ENCODE measurements at regions not wholly inside any gene's neighbourhood (a gene's known extent, or its start where the extent isn't known, plus 50 kb on each side); places are given as distances from the start of the nearest gene placed in this dataset.

DNA sequence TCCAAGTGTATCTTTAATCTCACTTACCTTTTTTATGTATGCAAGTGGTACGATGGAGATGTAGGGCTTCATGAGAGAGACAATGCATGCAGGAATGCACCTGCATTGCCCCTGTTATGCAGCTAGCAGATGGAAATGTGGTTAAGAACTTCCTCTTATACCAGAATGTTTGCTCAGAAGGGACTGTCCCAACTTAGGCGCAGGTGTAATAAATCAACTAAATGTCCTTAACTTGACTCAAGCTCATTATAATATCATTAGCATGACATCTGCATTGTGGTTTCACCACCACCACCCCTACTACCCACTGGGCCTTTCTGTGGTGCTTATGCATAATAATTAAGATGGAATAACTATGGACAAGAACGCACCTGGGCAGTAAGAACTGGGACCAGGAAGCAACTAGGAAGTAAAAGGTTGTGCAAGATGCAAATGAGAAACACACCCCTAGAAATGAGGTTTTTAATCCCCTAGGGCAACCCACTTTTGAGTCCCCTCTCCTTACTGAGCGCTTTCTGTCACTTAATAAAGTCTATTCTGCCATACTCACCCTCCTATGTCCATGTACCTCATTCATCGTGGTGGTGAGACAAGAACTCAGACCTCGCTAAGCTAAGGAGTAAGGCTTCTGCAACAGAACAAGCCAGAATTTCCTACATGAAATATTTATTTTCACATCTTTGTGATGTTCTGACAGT is 1103.3 kb upstream of the B3GALT2 start:
- peak in 1 of 2 donors; percentile 9 for DNase-seq

DNA sequence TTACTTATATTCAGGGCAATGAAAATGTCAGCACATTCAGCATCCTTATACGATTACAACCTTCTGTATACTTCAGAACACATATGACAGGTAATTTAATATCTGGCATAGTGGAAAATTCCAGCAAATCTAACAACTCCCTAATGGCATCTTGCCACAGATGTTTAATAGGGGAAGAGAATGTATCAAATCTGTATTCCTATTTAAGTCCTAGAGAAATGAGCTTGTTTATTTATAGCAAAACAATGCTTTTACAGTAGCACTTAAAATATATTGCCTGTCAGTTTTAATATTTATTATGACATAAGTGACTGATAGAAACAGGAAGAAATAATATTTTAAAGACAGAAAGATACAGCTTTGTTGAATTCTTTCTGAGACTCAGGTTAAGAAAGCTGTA is 1101.8 kb upstream of the B3GALT2 start:
- no peak for DNase-seq

GRCh38 chr1:194281376-194281775 is 1095.0 kb upstream of the B3GALT2 start:
- no peak for DNase-seq

GRCh38 chr1:194280463-194280862 is 1094.0 kb upstream of the B3GALT2 start:
- no peak for DNase-seq

GRCh38 chr1:194279975-194280374 is 1093.6 kb upstream of the B3GALT2 start:
- DNase-seq = no peak

DNA sequence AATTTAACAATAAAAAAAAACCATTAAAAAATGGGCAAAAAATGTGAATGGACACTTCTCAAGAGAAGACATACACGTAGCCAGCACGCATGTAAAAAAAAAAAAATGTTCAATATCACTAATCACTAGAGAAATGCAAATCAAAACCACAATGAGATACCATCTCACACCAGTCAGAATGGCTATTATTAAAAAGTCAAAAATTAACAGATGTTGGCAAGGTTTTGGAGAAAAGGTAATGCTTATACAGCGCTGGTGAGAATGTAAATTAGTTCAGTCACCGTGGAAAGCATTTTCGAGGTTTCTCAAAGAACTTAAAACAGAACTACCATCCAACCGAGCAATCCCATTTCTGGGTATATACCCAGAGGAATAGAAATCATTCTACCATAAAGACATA is 1091.5 kb upstream of the B3GALT2 start:
- no peak for DNase-seq

DNA sequence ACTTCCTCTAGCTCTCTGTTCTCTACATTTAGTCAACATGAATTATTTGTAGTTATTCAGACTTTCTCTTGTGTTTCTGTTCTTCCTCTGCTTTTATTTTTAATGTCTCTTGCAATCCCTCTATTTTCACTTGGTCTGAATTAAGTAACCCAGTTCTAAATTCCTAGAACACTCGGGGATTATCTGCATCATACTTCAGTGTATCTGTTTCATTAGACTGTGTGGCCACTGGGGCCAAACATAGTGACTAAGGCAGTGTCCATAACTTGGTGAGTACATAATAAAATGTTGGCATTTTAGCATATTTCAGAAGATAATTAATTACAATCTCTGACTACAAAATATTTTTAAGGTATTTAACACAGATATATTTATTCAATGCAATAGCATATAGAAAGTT is 1087.2 kb upstream of the B3GALT2 start:
- DNase-seq = no peak

GRCh38 chr1:194268839-194269238 is 1082.4 kb upstream of the B3GALT2 start:
- no peak for DNase-seq

- DNase-seq = no peak
These were observed 1080.6 kb upstream of the B3GALT2 start for GRCh38 chr1:194267021-194267420.

- DNase-seq = no peak
These were observed 1069.6 kb upstream of the B3GALT2 start for GRCh38 chr1:194256010-194256409.

DNA sequence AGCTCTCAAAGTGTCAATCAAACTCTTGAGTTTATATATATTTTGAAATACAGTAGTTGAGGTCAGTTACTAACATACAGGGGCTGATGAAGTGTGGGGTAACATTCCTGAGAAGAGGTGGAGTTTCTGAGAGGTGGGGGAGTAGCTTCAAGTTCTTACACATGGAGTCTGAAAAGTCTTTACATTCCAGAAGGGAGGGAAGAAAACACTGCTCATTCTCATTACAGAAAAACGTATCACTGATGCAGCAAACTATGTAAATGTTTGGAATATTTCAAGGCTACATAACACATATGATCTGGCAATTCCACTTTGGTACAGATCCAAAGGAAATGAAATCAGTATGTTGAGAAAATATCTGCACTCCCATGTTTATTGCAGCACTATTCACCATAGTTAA is 1065.8 kb upstream of the B3GALT2 start:
- DNase-seq = no peak

DNA sequence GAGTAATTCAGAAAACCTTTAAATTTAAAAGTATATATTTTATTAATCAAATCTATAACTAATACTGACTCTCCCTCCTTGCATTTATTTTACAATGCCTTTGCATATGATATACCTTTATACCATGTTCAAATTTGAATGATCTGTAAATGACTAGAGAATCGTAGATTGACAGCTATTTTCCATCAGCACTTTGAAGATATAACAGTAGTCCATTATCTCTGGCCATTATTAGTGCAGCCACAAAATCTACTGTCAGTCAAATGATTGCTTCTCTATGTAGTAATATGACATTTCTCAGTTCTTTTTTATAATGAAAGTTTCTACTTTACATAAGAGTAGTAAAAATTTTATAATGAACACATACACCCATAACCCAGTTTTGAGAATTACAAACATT is 1054.8 kb upstream of the B3GALT2 start:
- no peak for DNase-seq

DNA sequence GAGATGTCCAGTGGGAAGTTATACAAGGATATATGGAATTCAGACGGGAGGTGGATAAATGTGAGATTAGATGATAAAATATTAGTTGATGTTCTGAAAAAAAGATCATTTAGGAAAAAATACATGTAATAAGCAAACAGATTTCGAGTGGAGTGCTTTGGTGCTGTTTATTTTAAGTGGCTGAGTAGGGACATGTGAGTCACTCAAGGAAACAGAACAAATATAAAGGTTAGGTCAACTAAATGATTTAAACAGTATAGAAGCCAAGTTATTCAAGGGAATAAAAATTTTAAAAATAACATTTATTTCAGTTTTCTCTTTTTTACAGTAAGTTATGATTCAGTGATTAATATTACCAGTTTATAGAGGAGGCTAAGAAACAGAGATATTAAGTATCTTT is 1046.7 kb upstream of the B3GALT2 start:
- DNase-seq = no peak

DNA sequence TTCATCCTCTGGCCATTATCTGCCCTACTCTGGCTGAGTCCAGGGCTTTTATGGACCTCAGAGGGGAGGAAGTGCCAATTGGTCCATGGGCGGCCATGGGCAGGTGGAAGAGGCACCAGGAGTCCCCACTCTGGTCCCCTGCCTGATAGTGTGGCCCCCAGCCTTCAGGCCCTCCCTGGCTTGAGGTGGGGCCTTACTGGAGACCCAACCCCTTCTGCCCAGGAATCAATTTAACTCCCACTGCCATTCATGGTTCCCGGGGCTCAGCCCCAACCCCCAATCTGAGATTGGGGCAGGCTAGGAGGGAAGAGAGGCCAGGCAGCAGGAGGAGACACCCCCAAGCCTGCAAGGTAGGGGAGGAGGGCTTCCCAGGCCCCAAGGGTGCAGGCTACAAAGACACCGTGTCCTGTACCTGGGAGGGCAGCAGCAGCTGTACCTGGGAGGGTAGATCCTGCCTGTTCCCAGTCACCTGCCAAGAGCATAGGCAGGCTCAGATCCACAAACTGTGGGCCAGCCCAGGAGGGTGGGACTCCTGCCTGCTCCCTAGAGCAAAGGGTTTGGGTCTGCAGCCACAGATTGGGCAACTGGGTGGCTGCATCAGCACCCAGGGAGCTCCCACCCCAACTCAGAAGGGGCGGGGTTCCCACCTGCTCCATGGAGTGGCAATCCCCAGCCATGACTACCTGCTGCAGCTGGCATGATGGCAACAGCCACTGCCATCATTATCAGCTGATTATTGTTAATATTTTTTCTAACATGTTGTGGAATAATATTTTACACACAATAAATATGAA is 1044.1 kb upstream of the B3GALT2 start:
- DNase-seq = no peak

DNA sequence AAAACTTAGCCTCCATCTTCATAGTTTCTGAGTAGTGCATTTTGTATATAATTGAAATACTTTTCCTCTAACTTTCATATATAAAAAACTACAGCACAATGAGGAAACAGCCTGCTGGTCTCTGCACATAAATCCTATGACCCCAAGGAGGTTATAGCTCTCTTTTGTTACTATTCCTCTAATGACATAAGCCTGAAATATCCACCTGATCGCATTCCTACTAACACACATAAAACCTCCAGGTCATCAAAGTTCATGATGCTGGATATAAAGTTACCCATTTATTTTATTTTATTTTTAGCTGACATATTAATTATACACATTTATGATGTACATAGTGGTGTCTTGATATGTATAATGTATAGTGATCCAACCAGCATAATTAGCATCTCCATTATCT is 1042.0 kb upstream of the B3GALT2 start:
- no peak for DNase-seq

DNA sequence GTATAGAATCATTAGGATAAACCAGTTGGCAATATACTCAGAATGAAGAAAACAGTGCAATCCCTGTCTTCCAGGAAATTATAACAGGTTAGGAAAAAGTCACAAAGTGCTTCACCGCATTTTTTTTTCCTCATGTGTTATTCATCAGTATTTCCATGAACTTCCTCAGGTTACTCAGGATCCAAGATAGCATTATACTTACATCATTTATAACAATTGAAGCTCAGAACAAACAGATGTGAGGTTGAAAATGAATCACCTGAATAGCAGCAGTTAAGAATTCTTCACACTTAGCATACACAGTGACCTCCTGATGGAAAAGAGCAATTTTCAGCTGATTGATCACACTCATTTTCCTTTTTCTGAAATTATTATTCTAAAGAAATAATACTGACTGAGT is 1040.7 kb upstream of the B3GALT2 start:
- no peak for DNase-seq

GRCh38 chr1:194225821-194226220 is 1039.4 kb upstream of the B3GALT2 start:
- DNase-seq = no peak

DNA sequence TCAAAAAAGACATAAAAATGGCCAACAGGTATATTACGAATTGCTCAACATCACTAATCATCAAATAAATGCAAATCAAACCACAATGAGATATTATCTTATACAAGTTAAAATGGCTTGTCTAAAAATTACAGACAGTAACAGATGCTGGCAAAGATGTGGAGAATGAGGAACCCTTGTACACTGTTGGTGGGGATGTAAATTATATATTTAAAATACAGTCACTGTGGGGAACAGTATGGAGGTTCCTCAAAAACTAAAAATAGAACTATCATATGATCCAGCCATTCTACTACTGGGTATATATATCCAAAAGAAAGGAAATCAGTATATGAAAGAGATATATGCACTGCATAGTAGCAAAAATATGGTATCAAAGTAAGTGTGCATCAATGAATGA is 1037.2 kb upstream of the B3GALT2 start:
- DNase-seq = no peak

- DNase-seq = no peak
These were observed 1029.0 kb upstream of the B3GALT2 start for GRCh38 chr1:194215448-194215847.

- DNase-seq = no peak
These were observed 1028.3 kb upstream of the B3GALT2 start for GRCh38 chr1:194214735-194215134.

DNA sequence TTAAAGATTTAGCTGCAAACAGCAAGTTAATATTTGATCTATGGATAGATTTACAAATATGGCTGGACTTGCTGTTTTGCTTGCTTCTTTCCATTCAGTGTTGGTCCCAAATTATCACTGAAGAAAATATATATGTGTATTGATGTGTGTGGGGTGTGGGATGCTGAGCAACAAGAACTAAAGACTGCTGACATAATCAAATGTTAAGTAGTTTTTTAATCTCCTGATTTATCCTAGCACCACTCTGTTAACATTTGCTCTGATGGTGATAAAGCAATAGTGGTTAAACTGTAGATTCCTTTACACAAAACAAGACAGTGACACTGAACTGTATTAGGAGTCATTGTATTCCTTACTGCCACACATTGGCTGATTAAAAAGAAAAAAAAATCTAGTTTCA is 1023.5 kb upstream of the B3GALT2 start:
- no peak for DNase-seq

GRCh38 chr1:194208674-194209073 is 1022.3 kb upstream of the B3GALT2 start:
- DNase-seq = no peak

GRCh38 chr1:194196562-194196961 is 1010.1 kb upstream of the B3GALT2 start:
- DNase-seq = no peak

GRCh38 chr1:194194724-194195123 is 1008.3 kb upstream of the B3GALT2 start:
- DNase-seq = no peak

DNA sequence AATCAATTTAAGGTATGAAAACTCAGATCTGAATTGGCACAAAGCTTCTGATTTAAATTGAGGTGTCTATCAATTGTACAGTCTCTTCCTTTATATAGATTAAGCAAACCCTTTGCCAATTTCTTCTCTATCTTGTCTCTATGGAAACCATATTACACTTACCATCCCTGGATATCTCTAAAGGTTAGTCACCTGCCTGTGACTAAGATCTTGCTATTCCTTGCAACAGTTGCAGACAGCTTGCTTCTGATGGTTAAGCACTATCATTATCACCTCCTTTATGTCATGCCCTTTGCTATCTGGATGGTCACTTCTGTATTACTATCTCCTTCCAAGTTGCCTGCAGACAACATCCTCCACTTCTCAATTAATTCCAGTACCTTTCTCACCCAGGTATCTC is 998.6 kb upstream of the B3GALT2 start:
- no peak for DNase-seq
